ENCODE measurements at regions not wholly inside any gene's neighbourhood (a gene's known extent, or its start where the extent isn't known, plus 50 kb on each side); places are given as distances from the start of the nearest gene placed in this dataset.

GRCh38 chr5:163574472-163575440 lies 69.3 kb downstream of the MAT2B start:
- TF ChIP-seq, protein P1, sequence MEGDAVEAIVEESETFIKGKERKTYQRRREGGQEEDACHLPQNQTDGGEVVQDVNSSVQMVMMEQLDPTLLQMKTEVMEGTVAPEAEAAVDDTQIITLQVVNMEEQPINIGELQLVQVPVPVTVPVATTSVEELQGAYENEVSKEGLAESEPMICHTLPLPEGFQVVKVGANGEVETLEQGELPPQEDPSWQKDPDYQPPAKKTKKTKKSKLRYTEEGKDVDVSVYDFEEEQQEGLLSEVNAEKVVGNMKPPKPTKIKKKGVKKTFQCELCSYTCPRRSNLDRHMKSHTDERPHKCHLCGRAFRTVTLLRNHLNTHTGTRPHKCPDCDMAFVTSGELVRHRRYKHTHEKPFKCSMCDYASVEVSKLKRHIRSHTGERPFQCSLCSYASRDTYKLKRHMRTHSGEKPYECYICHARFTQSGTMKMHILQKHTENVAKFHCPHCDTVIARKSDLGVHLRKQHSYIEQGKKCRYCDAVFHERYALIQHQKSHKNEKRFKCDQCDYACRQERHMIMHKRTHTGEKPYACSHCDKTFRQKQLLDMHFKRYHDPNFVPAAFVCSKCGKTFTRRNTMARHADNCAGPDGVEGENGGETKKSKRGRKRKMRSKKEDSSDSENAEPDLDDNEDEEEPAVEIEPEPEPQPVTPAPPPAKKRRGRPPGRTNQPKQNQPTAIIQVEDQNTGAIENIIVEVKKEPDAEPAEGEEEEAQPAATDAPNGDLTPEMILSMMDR (IDR thresholded peaks at IDR 0.05): no peak
- TF ChIP-seq POLR2A (IDR thresholded peaks at IDR 0.05): no peak
